ENCODE measurements at regions not wholly inside any gene's neighbourhood (a gene's known extent, or its start where the extent isn't known, plus 50 kb on each side); places are given as distances from the start of the nearest gene placed in this dataset.

DNA sequence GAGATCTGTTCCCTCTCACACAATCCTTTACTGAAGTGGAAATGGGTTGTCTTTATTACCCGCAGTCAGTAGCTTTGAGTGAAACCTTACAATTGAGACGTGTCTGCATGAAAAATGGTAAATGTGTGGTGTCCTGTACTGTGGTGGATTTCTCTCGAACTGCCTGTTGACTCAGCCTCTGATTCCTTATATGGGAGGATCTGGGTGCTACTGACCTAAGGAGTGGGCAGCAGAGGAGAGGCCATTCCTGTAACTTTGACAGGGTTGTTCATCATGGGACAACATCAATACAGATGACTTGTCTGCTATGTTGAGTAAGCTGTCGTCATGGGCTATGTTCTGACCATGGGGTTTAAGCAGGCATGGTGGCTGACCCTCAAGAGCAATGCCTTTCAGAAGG is 159.6 kb upstream of the WDR1 start:
- no peak overlapping the region for H3K4me3 ChIP-seq
- TF ChIP-seq, protein P1, sequence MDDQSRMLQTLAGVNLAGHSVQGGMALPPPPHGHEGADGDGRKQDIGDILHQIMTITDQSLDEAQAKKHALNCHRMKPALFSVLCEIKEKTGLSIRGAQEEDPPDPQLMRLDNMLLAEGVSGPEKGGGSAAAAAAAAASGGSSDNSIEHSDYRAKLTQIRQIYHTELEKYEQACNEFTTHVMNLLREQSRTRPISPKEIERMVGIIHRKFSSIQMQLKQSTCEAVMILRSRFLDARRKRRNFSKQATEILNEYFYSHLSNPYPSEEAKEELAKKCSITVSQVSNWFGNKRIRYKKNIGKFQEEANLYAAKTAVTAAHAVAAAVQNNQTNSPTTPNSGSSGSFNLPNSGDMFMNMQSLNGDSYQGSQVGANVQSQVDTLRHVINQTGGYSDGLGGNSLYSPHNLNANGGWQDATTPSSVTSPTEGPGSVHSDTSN (IDR thresholded peaks at IDR 0.05; ENCODE audit: insufficient replicate concordance, low read depth, low read length), result no peak
- TF ChIP-seq ZNF217 (IDR thresholded peaks at IDR 0.05) (no peak), MEF2A (IDR thresholded peaks at IDR 0.05; ENCODE audit: insufficient read depth, low read depth, low read length) (no peak), FOXK2 (IDR thresholded peaks at IDR 0.05) (no peak), JUNB (IDR thresholded peaks at IDR 0.05) (no peak), EZH2 (IDR thresholded peaks at IDR 0.05; ENCODE audit: borderline replicate concordance, control insufficient read depth, low read depth, low read length) (no peak), CHD4 (IDR thresholded peaks at IDR 0.05) (no peak), TAF1 (IDR thresholded peaks at IDR 0.05; ENCODE audit: borderline replicate concordance, low read depth, low read length) (no peak), BACH1 (IDR thresholded peaks at IDR 0.05; ENCODE audit: borderline replicate concordance) (no peak), SRF (IDR thresholded peaks at IDR 0.05; ENCODE audit: low read depth in 2 of 2, low read length in 2 of 2) (no peak)
- TF ChIP-seq, protein P2, sequence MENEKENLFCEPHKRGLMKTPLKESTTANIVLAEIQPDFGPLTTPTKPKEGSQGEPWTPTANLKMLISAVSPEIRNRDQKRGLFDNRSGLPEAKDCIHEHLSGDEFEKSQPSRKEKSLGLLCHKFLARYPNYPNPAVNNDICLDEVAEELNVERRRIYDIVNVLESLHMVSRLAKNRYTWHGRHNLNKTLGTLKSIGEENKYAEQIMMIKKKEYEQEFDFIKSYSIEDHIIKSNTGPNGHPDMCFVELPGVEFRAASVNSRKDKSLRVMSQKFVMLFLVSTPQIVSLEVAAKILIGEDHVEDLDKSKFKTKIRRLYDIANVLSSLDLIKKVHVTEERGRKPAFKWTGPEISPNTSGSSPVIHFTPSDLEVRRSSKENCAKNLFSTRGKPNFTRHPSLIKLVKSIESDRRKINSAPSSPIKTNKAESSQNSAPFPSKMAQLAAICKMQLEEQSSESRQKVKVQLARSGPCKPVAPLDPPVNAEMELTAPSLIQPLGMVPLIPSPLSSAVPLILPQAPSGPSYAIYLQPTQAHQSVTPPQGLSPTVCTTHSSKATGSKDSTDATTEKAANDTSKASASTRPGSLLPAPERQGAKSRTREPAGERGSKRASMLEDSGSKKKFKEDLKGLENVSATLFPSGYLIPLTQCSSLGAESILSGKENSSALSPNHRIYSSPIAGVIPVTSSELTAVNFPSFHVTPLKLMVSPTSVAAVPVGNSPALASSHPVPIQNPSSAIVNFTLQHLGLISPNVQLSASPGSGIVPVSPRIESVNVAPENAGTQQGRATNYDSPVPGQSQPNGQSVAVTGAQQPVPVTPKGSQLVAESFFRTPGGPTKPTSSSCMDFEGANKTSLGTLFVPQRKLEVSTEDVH (IDR thresholded peaks at IDR 0.05; ENCODE audit: low read depth, partially characterized antibody), result no peak
- H3K79me2 ChIP-seq (ENCODE audit: control insufficient read depth, insufficient read depth, low read length), result no peaks in the 10 kb centered on the region
- H3K9me3 ChIP-seq (replicated peaks; ENCODE audit: control insufficient read depth, insufficient read depth, low read length), result no peaks in the 10 kb centered on the region
- no TSS peak for BruUV-seq (replicated peaks)
- no peak overlapping the region for H2AFZ ChIP-seq (ENCODE audit: control insufficient read depth, low read depth, low read length)
- H3K9ac ChIP-seq (ENCODE audit: control insufficient read depth, insufficient read depth, low read length), result no peak overlapping the region
- ATAC-seq, result no peak
- H3K4me2 ChIP-seq (ENCODE audit: control insufficient read depth, insufficient read depth), result no peak overlapping the region
- RAD21 ChIA-PET (ENCODE audit: unreplicated experiment), result no interaction called here
- SMC1A ChIA-PET (ENCODE audit: uncharacterized antibody, unreplicated experiment), result no interaction called here
- intact Hi-C loops (cut with micrococcal nuclease; ENCODE audit: unreplicated experiment) (no loop called here), in situ Hi-C loops (cut with MboI) (no loop called here)
- DNase-seq (ENCODE audit: low read depth, low spot score), result no peak
- H3K4me1 ChIP-seq (ENCODE audit: control insufficient read depth, insufficient read depth, low read length), result no peaks in the 10 kb centered on the region
- CTCF ChIA-PET, result no interaction called here
- no peak overlapping the region for H3K27ac ChIP-seq (ENCODE audit: control insufficient read depth, insufficient read depth)
- no peaks in the 10 kb centered on the region for H3K36me3 ChIP-seq (ENCODE audit: control insufficient read depth in 2 of 2, insufficient read depth in 2 of 2, low read length in 1 of 2)
- POLR2A ChIA-PET, result no interaction called here
- no peaks in the 10 kb centered on the region for H4K20me1 ChIP-seq (ENCODE audit: control insufficient read depth, insufficient read depth)
- peaks cover 0 to 3% of the 10 kb centered on the region in 2 experiments; a peak in 1 of 4 replicates for H3K27me3 ChIP-seq (replicated peaks in 1 of 2; ENCODE audit: control insufficient read depth in 2 of 2, insufficient read depth in 2 of 2, low read length in 1 of 2)
- FAIRE-seq, result no peak
- 0% methylated on average over 4 of the region's 4 CpGs for WGBS (ENCODE audit: insufficient coverage, insufficient replicate concordance, low lambda C conversion rate, missing lambda C conversion rate)
